ENCODE measurements at regions not wholly inside any gene's neighbourhood (a gene's known extent, or its start where the extent isn't known, plus 50 kb on each side); places are given as distances from the start of the nearest gene placed in this dataset.
"Not testable (repeated sequence)": the region's sequence is repeated elsewhere in the genome, so short reads cannot be mapped to it uniquely, and the experiment has no call there.

GRCh38 chr18:64674694-64675093 lies 525.8 kb upstream of the LINC00305 start:
- Histone ChIP-seq H3K4me1 (ENCODE audit: insufficient read depth, poor library complexity, severe bottlenecking) (no peaks in the 10 kb centered on the region), H3K27me3 (ENCODE audit: insufficient read depth, poor library complexity, severe bottlenecking) (no peaks in the 10 kb centered on the region), H3K9me3 (ENCODE audit: severe bottlenecking) (no peaks in the 10 kb centered on the region), H3K27ac (ENCODE audit: poor library complexity, severe bottlenecking) (no peak overlapping the region), H3K4me3 (ENCODE audit: severe bottlenecking) (no peak overlapping the region), H3K36me3 (ENCODE audit: low read depth) (no peaks in the 10 kb centered on the region)
- no peak for DNase-seq (ENCODE audit: low spot score)
- no peak for TF ChIP-seq CTCF (IDR thresholded peaks at IDR 0.05; ENCODE audit: poor library complexity, severe bottlenecking)
- no peak for ATAC-seq (ENCODE audit: low read depth)

GRCh38 chr18:64671293-64671692 lies 522.4 kb upstream of the LINC00305 start:
- not testable (repeated sequence) for H3K36me3 ChIP-seq (ENCODE audit: low read depth); H3K27me3 ChIP-seq (ENCODE audit: insufficient read depth, poor library complexity, severe bottlenecking); ATAC-seq (ENCODE audit: low read depth); DNase-seq (ENCODE audit: low spot score); H3K4me1 ChIP-seq (ENCODE audit: insufficient read depth, poor library complexity, severe bottlenecking); H3K27ac ChIP-seq (ENCODE audit: poor library complexity, severe bottlenecking); H3K4me3 ChIP-seq (ENCODE audit: severe bottlenecking); H3K9me3 ChIP-seq (ENCODE audit: severe bottlenecking)

GRCh38 chr18:64668461-64668962 lies 519.6 kb upstream of the LINC00305 start:
- H3K4me3 ChIP-seq (ENCODE audit: severe bottlenecking) = no peak overlapping the region
- no peak for DNase-seq (ENCODE audit: low spot score)
- no peak overlapping the region for H3K27ac ChIP-seq (ENCODE audit: poor library complexity, severe bottlenecking)
- H3K4me1 ChIP-seq (ENCODE audit: insufficient read depth, poor library complexity, severe bottlenecking) = no peaks in the 10 kb centered on the region
- no peaks in the 10 kb centered on the region for H3K27me3 ChIP-seq (ENCODE audit: insufficient read depth, poor library complexity, severe bottlenecking)
- no peak for TF ChIP-seq CTCF (IDR thresholded peaks at IDR 0.05; ENCODE audit: poor library complexity, severe bottlenecking)
- no peaks in the 10 kb centered on the region for H3K9me3 ChIP-seq (ENCODE audit: severe bottlenecking)
- H3K36me3 ChIP-seq (ENCODE audit: low read depth) = no peaks in the 10 kb centered on the region
- no peak for ATAC-seq (ENCODE audit: low read depth)

- Histone ChIP-seq H3K27me3 (ENCODE audit: insufficient read depth, poor library complexity, severe bottlenecking) (no peaks in the 10 kb centered on the region), H3K4me3 (ENCODE audit: severe bottlenecking) (no peak overlapping the region), H3K9me3 (ENCODE audit: severe bottlenecking) (no peaks in the 10 kb centered on the region), H3K4me1 (ENCODE audit: insufficient read depth, poor library complexity, severe bottlenecking) (no peaks in the 10 kb centered on the region), H3K36me3 (ENCODE audit: low read depth) (no peaks in the 10 kb centered on the region), H3K27ac (ENCODE audit: poor library complexity, severe bottlenecking) (no peak overlapping the region)
- ATAC-seq (ENCODE audit: low read depth) (no peak), DNase-seq (ENCODE audit: low spot score) (no peak)
- no peak for TF ChIP-seq CTCF (IDR thresholded peaks at IDR 0.05; ENCODE audit: poor library complexity, severe bottlenecking)
Measured at GRCh38 chr18:64663086-64663485, 514.2 kb upstream of the LINC00305 start.

- no peak for TF ChIP-seq CTCF (IDR thresholded peaks at IDR 0.05; ENCODE audit: poor library complexity, severe bottlenecking)
- Histone ChIP-seq H3K9me3 (ENCODE audit: severe bottlenecking) (no peaks in the 10 kb centered on the region), H3K4me1 (ENCODE audit: insufficient read depth, poor library complexity, severe bottlenecking) (no peaks in the 10 kb centered on the region), H3K36me3 (ENCODE audit: low read depth) (no peaks in the 10 kb centered on the region), H3K27ac (ENCODE audit: poor library complexity, severe bottlenecking) (no peak overlapping the region), H3K27me3 (ENCODE audit: insufficient read depth, poor library complexity, severe bottlenecking) (no peaks in the 10 kb centered on the region), H3K4me3 (ENCODE audit: severe bottlenecking) (no peak overlapping the region)
- DNase-seq (ENCODE audit: low spot score) (no peak), ATAC-seq (ENCODE audit: low read depth) (no peak)
Measured at GRCh38 chr18:64659196-64659595, 510.3 kb upstream of the LINC00305 start.

Data from RWPE2 (cell line).